ENCODE measurements at regions not wholly inside any gene's neighbourhood (a gene's known extent, or its start where the extent isn't known, plus 50 kb on each side); places are given as distances from the start of the nearest gene placed in this dataset.
"Not testable (repeated sequence)": the region's sequence is repeated elsewhere in the genome, so short reads cannot be mapped to it uniquely, and the experiment has no call there.

GRCh38 chr18:30454920-30455319 lies 587.6 kb downstream of the DSC3 start:
- DNase-seq (ENCODE audit: low read depth in 2 of 2), result no peak

- DNase-seq (ENCODE audit: low read depth in 2 of 2), result no peak
Measured at GRCh38 chr18:30451981-30452380, 590.6 kb downstream of the DSC3 start.

- DNase-seq (ENCODE audit: low read depth in 2 of 2), result no peak
Measured at GRCh38 chr18:30450927-30451326, 591.6 kb downstream of the DSC3 start.

- DNase-seq (ENCODE audit: low read depth in 2 of 2), result no peak
Measured at GRCh38 chr18:30446605-30447004, 595.9 kb downstream of the DSC3 start.

- no peak for DNase-seq (ENCODE audit: low read depth in 2 of 2)
Measured at GRCh38 chr18:30444544-30444943, 598.0 kb downstream of the DSC3 start.

- no peak for DNase-seq (ENCODE audit: low read depth in 2 of 2)
Measured at GRCh38 chr18:30440351-30440750, 602.2 kb downstream of the DSC3 start.

GRCh38 chr18:30439174-30439573 lies 603.4 kb downstream of the DSC3 start:
- DNase-seq (ENCODE audit: low read depth in 2 of 2), result no peak

GRCh38 chr18:30432349-30432748 lies 610.2 kb downstream of the DSC3 start:
- no peak for DNase-seq (ENCODE audit: low read depth in 2 of 2)

- DNase-seq (ENCODE audit: low read depth in 2 of 2), result not testable (repeated sequence)
Measured at GRCh38 chr18:30419399-30419798, 623.1 kb downstream of the DSC3 start.

- no peak for DNase-seq (ENCODE audit: low read depth in 2 of 2)
Measured at GRCh38 chr18:30415903-30416302, 626.6 kb downstream of the DSC3 start.

- no peak for DNase-seq (ENCODE audit: low read depth in 2 of 2)
Measured at GRCh38 chr18:30409120-30409519, 633.4 kb downstream of the DSC3 start.

GRCh38 chr18:30406728-30407127 lies 635.8 kb downstream of the DSC3 start:
- no peak for DNase-seq (ENCODE audit: low read depth in 2 of 2)

- no peak for DNase-seq (ENCODE audit: low read depth in 2 of 2)
Measured at GRCh38 chr18:30405038-30405437, 637.5 kb downstream of the DSC3 start.

GRCh38 chr18:30404422-30404821 lies 638.1 kb downstream of the DSC3 start:
- DNase-seq (ENCODE audit: low read depth in 2 of 2), result no peak

GRCh38 chr18:30403278-30403677 lies 639.3 kb downstream of the DSC3 start:
- DNase-seq (ENCODE audit: low read depth in 2 of 2), result no peak

- no peak for DNase-seq (ENCODE audit: low read depth in 2 of 2)
Measured at GRCh38 chr18:30387401-30387800, 655.1 kb downstream of the DSC3 start.

- DNase-seq (ENCODE audit: low read depth in 2 of 2), result no peak
Measured at GRCh38 chr18:30386624-30387023, 655.9 kb downstream of the DSC3 start.

- no peak for DNase-seq (ENCODE audit: low read depth in 2 of 2)
Measured at GRCh38 chr18:30385684-30386083, 656.9 kb downstream of the DSC3 start.

GRCh38 chr18:30381826-30382225 lies 660.7 kb downstream of the DSC3 start:
- DNase-seq (ENCODE audit: low read depth in 2 of 2), result no peak

GRCh38 chr18:30378097-30378496 lies 664.4 kb downstream of the DSC3 start:
- DNase-seq (ENCODE audit: low read depth in 2 of 2), result no peak

GRCh38 chr18:30376515-30376914 lies 666.0 kb downstream of the DSC3 start:
- DNase-seq (ENCODE audit: low read depth in 2 of 2), result no peak

- no peak for DNase-seq (ENCODE audit: low read depth in 2 of 2)
Measured at GRCh38 chr18:30361864-30362540, 680.5 kb downstream of the DSC3 start.

GRCh38 chr18:30359521-30359920 lies 683.0 kb downstream of the DSC3 start:
- DNase-seq (ENCODE audit: low read depth in 2 of 2), result no peak

GRCh38 chr18:30358555-30358954 lies 684.0 kb downstream of the DSC3 start:
- DNase-seq (ENCODE audit: low read depth in 2 of 2), result no peak

Measured in dermis microvascular lymphatic vessel endothelial cell (primary cell).